ENCODE measurements at regions not wholly inside any gene's neighbourhood (a gene's known extent, or its start where the extent isn't known, plus 50 kb on each side); places are given as distances from the start of the nearest gene placed in this dataset.

DNA sequence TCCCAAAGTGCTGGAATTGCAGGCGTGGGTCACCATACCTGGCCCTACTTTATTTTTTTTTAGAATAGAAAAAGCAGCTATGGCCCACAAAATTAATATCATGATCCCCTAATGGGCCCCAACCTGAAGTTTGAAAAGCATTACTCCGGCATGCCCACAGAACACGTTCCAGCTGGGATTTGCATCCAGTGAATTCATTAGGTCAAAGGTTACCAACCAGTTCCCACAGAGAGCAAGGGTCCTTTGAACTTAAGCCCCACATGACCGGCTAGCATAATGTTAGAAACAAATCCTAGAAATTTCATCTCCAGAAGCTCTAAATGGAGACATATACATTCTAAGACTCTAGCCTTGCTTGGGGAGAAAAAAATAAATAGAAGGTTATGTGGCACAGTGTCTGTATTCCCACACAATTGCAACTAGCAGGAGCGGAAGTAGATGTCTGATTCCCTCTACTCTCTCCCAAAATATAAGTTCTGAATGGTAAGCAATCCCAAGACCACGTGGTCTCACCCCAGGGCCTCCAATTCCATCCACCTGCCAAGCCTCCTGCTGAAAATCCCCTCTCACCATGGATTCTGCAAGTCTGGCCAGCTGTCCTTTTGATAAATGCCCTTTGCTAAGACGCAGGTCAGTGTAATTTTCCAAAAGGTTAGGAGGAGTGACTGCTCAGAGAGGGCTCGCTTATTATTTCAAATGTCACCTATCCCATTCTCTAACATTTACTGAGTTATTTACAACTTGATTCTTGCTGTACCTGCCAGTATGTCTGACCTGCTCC, 395.8 kb downstream of the NPIPA8 start:
- TF ChIP-seq, protein P1, sequence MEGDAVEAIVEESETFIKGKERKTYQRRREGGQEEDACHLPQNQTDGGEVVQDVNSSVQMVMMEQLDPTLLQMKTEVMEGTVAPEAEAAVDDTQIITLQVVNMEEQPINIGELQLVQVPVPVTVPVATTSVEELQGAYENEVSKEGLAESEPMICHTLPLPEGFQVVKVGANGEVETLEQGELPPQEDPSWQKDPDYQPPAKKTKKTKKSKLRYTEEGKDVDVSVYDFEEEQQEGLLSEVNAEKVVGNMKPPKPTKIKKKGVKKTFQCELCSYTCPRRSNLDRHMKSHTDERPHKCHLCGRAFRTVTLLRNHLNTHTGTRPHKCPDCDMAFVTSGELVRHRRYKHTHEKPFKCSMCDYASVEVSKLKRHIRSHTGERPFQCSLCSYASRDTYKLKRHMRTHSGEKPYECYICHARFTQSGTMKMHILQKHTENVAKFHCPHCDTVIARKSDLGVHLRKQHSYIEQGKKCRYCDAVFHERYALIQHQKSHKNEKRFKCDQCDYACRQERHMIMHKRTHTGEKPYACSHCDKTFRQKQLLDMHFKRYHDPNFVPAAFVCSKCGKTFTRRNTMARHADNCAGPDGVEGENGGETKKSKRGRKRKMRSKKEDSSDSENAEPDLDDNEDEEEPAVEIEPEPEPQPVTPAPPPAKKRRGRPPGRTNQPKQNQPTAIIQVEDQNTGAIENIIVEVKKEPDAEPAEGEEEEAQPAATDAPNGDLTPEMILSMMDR (IDR thresholded peaks at IDR 0.05): no peak
- TF ChIP-seq POLR2A (IDR thresholded peaks at IDR 0.05): no peak
